Skin epidermis (tissue), 12 donors: ENCODE measurements at regions not wholly inside any gene's neighbourhood (a gene's known extent, or its start where the extent isn't known, plus 50 kb on each side); places are given as distances from the start of the nearest gene placed in this dataset.

Experiments
- H3K27ac ChIP-seq, 21 experiments: fragments of 200-600 bp; sonication (generic) in 11 of 21; one replicate each; pipeline ENCODE4 v1.5.0; 2020; ENCODE audit warnings: mild to moderate bottlenecking in 3 of 21, inconsistent platforms in 2 of 21, moderate library complexity in 2 of 21
- H3K4me3 ChIP-seq, 7 experiments: fragments of 200-600 bp; sonication (generic) in 2 of 7; one replicate each; pipeline ENCODE4 v1.5.0; 2020; ENCODE audit warnings: inconsistent platforms in 2 of 7, mild to moderate bottlenecking in 2 of 7, moderate library complexity in 1 of 7

- Histone ChIP-seq H3K27ac (peak overlapping the region in 2 of 21 experiments; percentile 16 to 46), H3K4me3 (no peak overlapping the region)
These were observed 110.2 kb downstream of the MATN1 start for GRCh38 chr1:30613188-30613587.

GRCh38 chr1:30612536-30613065 is 110.8 kb downstream of the MATN1 start:
- Histone ChIP-seq H3K27ac (peak overlapping the region in 2 of 21 experiments; percentile 16 to 46), H3K4me3 (no peak overlapping the region)

- peak overlapping the region in 1 of 21 experiments; percentile 46 for H3K27ac ChIP-seq
- H3K4me3 ChIP-seq = no peak overlapping the region
These were observed 111.6 kb downstream of the MATN1 start for GRCh38 chr1:30611741-30612309.

GRCh38 chr1:30610917-30611316 is 112.5 kb downstream of the MATN1 start:
- no peak overlapping the region for H3K27ac ChIP-seq
- H3K4me3 ChIP-seq = no peak overlapping the region

GRCh38 chr1:30609999-30610345 is 113.4 kb downstream of the MATN1 start:
- H3K27ac ChIP-seq = no peak overlapping the region
- no peak overlapping the region for H3K4me3 ChIP-seq

GRCh38 chr1:30609336-30609998 is 113.9 kb downstream of the MATN1 start:
- no peak overlapping the region for H3K4me3 ChIP-seq
- H3K27ac ChIP-seq = peak overlapping the region in 1 of 21 experiments; percentile 35

- Histone ChIP-seq H3K27ac (no peak overlapping the region), H3K4me3 (no peak overlapping the region)
These were observed 115.7 kb downstream of the MATN1 start for GRCh38 chr1:30607723-30608122.

- H3K27ac ChIP-seq = no peak overlapping the region
- H3K4me3 ChIP-seq = no peak overlapping the region
These were observed 117.2 kb downstream of the MATN1 start for GRCh38 chr1:30606166-30606565.

DNA sequence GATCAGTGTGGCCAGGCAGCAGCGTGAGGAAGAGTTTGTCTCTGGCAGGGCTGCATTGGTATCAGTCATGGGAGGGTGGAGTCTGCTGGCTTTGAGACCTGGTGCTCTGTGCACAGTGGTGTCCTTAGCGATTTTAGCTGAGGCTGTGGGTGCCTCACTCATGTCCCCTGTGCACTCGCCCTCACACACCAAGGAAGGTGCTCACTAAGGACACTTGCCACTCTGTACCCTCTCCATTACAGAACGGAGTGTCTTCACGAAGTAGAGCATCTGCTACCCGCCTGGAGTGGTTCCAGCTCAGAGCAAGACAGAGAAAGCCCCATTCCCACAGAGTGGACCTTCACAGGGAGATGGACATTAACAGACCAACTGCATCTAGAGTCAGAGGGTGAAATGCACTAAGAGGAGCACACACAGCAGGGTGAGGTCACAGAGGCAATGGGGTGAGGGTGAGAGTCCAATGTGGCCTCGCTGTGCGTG is 117.9 kb downstream of the MATN1 start:
- no peak overlapping the region for H3K27ac ChIP-seq
- no peak overlapping the region for H3K4me3 ChIP-seq

DNA sequence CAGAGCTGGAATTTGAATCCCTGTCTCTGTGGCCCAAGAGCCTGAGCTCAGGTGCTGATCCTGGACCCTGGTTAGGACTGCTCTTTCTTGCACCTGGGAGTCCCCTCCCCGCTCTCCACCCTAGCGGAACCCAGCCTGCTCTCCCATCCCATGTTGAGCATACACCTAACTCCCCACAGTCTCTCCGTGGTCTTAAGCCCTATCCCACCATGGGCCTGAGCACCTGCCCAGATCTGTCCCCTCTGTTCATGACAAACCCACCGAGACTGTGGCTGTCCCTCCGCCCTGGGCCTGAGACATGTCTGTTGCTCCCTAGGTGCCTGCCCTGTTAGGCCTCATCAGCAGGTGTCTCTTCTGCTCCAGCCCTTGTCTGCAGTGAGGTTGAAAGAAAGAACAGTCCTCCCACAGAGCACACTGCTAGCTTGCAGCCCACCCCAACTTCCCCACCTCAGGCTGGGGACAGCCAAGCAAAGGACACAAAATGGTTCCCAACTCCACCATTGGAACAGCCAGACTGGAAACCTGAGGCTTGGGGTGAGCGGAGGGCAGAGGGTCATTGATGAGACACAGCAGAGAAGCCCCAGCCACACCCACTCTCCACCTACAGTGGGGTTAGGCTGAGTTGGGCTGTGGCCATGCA is 118.5 kb downstream of the MATN1 start:
- no peak overlapping the region for H3K4me3 ChIP-seq
- H3K27ac ChIP-seq = no peak overlapping the region

GRCh38 chr1:30603081-30603858 is 120.1 kb downstream of the MATN1 start:
- Histone ChIP-seq H3K4me3 (no peak overlapping the region), H3K27ac (no peak overlapping the region)

GRCh38 chr1:30601316-30602085 is 121.9 kb downstream of the MATN1 start:
- H3K4me3 ChIP-seq = no peak overlapping the region
- no peak overlapping the region for H3K27ac ChIP-seq

- Histone ChIP-seq H3K27ac (no peak overlapping the region), H3K4me3 (no peak overlapping the region)
These were observed 122.7 kb downstream of the MATN1 start for GRCh38 chr1:30600706-30601105.

GRCh38 chr1:30600258-30600657 is 123.1 kb downstream of the MATN1 start:
- Histone ChIP-seq H3K4me3 (no peak overlapping the region), H3K27ac (no peak overlapping the region)

DNA sequence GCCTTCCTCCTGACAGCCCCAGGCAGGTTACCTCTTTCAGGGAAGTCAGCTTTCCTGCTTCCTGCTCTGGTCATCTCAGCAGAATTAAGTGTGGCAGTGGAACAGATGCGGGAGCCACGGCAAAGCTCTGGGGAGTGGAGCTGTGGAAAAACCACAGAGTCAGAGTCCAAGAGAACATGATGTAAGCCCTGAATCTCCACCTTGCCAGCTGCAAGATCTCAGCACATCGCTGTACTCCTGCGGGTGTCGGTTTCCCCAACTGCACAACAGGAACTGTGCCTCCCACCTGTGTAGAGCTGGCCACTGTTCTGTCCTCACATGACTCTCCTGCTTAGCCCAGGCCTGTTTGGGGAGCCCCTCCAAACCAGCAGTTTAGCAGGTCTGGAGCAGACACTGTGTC is 123.7 kb downstream of the MATN1 start:
- H3K4me3 ChIP-seq = no peak overlapping the region

GRCh38 chr1:30598571-30599114 is 124.7 kb downstream of the MATN1 start:
- Histone ChIP-seq H3K27ac (no peak overlapping the region), H3K4me3 (no peak overlapping the region)

More for the DNA sequence above, 123.7 kb downstream of the MATN1 start:
- no peak overlapping the region for H3K27ac ChIP-seq

DNA sequence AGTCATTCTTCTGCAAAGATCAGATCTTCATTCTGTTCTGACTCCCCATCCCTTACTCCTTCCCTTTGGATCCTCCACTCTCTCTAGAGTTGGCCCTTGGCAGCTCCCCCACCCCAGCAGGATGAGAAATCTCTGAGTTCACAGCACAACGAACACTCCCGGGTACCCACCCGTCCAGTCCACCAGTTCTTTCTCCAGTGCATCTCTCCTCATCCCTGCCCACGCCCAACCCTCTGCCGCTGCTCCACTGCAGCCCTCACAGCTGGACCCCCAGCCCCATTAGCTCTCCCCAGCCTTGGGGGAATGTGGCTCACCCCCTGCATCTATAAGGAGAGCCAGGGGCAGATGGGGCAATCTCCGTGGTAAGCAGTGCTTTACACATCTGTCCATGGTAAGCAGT is 125.7 kb downstream of the MATN1 start:
- H3K27ac ChIP-seq = no peak overlapping the region
- H3K4me3 ChIP-seq = no peak overlapping the region

DNA sequence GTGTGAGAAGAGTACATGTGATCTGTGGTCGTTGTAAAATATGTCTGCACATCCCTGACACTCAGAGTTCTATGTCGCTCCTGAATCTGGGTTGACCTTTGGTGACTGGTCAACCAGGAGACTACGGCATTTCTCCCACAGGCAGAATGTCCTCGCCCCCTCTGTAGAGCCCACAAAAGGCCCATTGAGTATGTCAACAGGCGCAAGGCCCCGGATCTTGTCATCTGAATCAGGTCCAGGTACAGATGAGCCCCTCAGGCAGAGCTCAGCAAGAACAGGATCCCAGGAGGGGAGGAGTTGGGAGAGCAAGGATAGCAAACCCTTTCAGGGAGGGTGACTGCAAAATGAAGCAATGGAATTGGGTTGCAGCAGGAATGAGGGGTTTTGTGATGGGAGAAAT is 126.5 kb downstream of the MATN1 start:
- Histone ChIP-seq H3K4me3 (no peak overlapping the region), H3K27ac (no peak overlapping the region)

DNA sequence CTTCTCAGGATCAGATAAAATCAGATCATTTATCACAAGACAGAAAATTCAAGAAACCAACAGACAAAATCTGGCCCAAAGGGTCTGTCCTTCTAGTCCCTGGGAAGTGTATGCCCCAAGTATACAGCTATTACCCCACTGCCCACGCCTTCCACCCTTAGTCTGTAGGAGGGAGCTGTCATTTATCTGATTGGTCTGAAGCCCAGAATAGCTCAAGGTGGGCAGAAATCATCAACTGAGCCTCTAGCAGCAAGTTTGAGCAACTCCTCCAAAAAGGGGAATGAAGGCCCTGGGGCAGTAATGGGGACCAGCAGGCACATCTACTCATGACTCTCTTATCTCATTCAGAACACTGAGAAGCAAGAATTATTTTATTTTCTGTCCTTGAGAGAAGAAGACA is 126.9 kb downstream of the MATN1 start:
- Histone ChIP-seq H3K27ac (no peak overlapping the region), H3K4me3 (no peak overlapping the region)
